22Rv1 (cell line): ENCODE measurements at regions not wholly inside any gene's neighbourhood (a gene's known extent, or its start where the extent isn't known, plus 50 kb on each side); places are given as distances from the start of the nearest gene placed in this dataset.

Experiments used
- ZFX ChIP-seq: fragments of 450-650 bp; IDR thresholded peaks from 2 replicates; pipeline ENCODE4 v1.6.1; 2017; ENCODE audit warnings: antibody characterized with exemption, borderline replicate concordance
- TF ChIP-seq, protein P1 (sequence below): fragments of 450-650 bp; IDR thresholded peaks from 2 replicates; pipeline ENCODE4 v1.5.1; 2017; ENCODE audit warnings: mild to moderate bottlenecking

DNA sequence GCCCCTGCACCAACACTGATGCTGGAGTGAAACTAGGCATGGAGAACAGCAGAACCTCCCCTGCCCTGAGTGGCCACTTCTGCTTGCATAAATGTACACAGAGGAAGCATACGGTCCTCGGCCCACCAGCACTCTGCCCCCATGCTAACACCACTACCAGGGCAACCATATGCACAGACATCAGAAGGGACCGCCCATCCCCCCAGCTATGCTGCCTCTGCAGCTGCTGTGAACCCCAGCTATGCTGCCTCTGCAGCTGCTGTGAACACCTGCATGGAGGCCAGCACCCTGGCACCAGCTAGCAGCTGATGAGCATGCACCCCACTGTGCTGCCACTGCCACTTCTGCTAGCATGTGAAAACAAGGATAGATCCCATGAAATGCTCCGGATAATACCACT lies 250.3 kb downstream of the TUSC1 start:
- TF ChIP-seq, protein P1, sequence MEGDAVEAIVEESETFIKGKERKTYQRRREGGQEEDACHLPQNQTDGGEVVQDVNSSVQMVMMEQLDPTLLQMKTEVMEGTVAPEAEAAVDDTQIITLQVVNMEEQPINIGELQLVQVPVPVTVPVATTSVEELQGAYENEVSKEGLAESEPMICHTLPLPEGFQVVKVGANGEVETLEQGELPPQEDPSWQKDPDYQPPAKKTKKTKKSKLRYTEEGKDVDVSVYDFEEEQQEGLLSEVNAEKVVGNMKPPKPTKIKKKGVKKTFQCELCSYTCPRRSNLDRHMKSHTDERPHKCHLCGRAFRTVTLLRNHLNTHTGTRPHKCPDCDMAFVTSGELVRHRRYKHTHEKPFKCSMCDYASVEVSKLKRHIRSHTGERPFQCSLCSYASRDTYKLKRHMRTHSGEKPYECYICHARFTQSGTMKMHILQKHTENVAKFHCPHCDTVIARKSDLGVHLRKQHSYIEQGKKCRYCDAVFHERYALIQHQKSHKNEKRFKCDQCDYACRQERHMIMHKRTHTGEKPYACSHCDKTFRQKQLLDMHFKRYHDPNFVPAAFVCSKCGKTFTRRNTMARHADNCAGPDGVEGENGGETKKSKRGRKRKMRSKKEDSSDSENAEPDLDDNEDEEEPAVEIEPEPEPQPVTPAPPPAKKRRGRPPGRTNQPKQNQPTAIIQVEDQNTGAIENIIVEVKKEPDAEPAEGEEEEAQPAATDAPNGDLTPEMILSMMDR, result no peak
- no peak for TF ChIP-seq ZFX
